ENCODE measurements at regions not wholly inside any gene's neighbourhood (a gene's known extent, or its start where the extent isn't known, plus 50 kb on each side); places are given as distances from the start of the nearest gene placed in this dataset.

- no peak for TF ChIP-seq CTCF (conservative IDR thresholded peaks at IDR 0.05; ENCODE audit: low read length)
- no peak for TF ChIP-seq EZH2phosphoT487 (IDR thresholded peaks at IDR 0.05; ENCODE audit: borderline replicate concordance, low read depth, low read length)
Observed at GRCh38 chr2:217074576-217075255, 214.9 kb upstream of the TNP1 start.
